HepG2 (cell line): ENCODE measurements at regions not wholly inside any gene's neighbourhood (a gene's known extent, or its start where the extent isn't known, plus 50 kb on each side); places are given as distances from the start of the nearest gene placed in this dataset.

Experiments
- ATAC-seq: fragments of 200-7000 bp; cut with Tn5 transposase; 3 replicates; pipeline ENCODE4 v1.9.1; 2020; ENCODE audit warnings: mild to moderate bottlenecking, moderate library complexity
- BruUV-seq: library from RNA; stranded (reverse); fragments of 400-500 nt; replicated peaks from 2 replicates; lab custom pipeline; 2021; lab: Mats Ljungman, UMichigan
- CTCF ChIA-PET: fragments of 300-600 bp; formaldehyde crosslinking; extraction: SDS; loops from one replicate; lab custom pipeline; 2021; ENCODE audit warnings: low total read pairs, inconsistent platforms, low intra/inter-chr PET ratio; lab: Yijun Ruan, JAX
- POLR2A ChIA-PET: fragments of 350-600 bp; sonication (Branson Sonifier 250); formaldehyde crosslinking; loops from one replicate; lab custom pipeline; 2020; ENCODE audit warnings: antibody characterized with exemption, inconsistent platforms; lab: Yijun Ruan, JAX
- DNase-seq: peaks from one replicate; pipeline ENCODE4 v3.0.0-alpha.2; 2015; ENCODE audit warnings: low spot score
- FAIRE-seq: peaks from 3 replicates; lab custom pipeline; 2011; peaks lifted over from hg19 to GRCh38; lab: Jason Lieb, UNC
- H2AFZ ChIP-seq: one replicate; pipeline ENCODE4 v1.6.1; 2011; ENCODE audit warnings: low read length, inconsistent platforms
- H3K27ac ChIP-seq: fragments of 300-600 bp; 3 replicates; pipeline ENCODE4 v1.8.0; 2011; ENCODE audit warnings: mixed run types, mild to moderate bottlenecking, mixed read lengths, low read length, inconsistent platforms; ENCODE audit not compliant: insufficient read depth; ENCODE audit errors: extremely low read length
- H3K27me3 ChIP-seq, 2 experiments: fragments of 200-600 bp in 1 of 2; 2 replicates in 1 of 2; 3 replicates in 1 of 2; pipeline versions ENCODE4 v1.6.0 to v1.8.0; 2011; ENCODE audit warnings: low read length in 2 of 2, mild to moderate bottlenecking in 2 of 2, moderate library complexity in 2 of 2, inconsistent platforms in 1 of 2; ENCODE audit not compliant: insufficient read depth in 2 of 2, control insufficient read depth in 1 of 2
- H3K36me3 ChIP-seq, 2 experiments: fragments of 200-600 bp in 1 of 2; replicated peaks in 1 of 2; 2 replicates in 1 of 2; 3 replicates in 1 of 2; pipeline versions ENCODE4 v1.5.1 to v1.8.0; 2011; ENCODE audit warnings: low read length in 2 of 2, inconsistent platforms in 1 of 2; ENCODE audit not compliant: insufficient read depth in 2 of 2, control insufficient read depth in 1 of 2
- H3K4me1 ChIP-seq: 2 replicates; pipeline ENCODE4 v1.5.1; 2012; ENCODE audit warnings: low read length, inconsistent platforms; ENCODE audit not compliant: insufficient read depth
- H3K4me2 ChIP-seq: 2 replicates; pipeline ENCODE4 v1.6.0; 2011; ENCODE audit warnings: low read depth, low read length, inconsistent platforms
- H3K4me3 ChIP-seq, 3 experiments: fragments of 200-600 bp in 1 of 3; sonication (generic), shearing (Covaris generic) in 1 of 3; replicated peaks in 1 of 3; 2 replicates each; pipeline ENCODE4 v1.5.1; 2011 to 2016; ENCODE audit warnings: low read length in 3 of 3, inconsistent platforms in 2 of 3, low read depth in 2 of 3, mild to moderate bottlenecking in 2 of 3, control low read depth in 1 of 3, mixed read lengths in 1 of 3; ENCODE audit not compliant: insufficient read depth in 1 of 3
- H3K79me2 ChIP-seq: one replicate; pipeline ENCODE4 v1.6.1; 2011; ENCODE audit warnings: low read length, inconsistent platforms; ENCODE audit not compliant: insufficient read depth
- H3K9ac ChIP-seq: 2 replicates; pipeline ENCODE4 v1.6.0; 2011; ENCODE audit warnings: mild to moderate bottlenecking, low read depth, low read length, inconsistent platforms; ENCODE audit not compliant: insufficient read depth
- H3K9me3 ChIP-seq: 2 replicates; pipeline ENCODE4 v1.5.1; 2012; ENCODE audit warnings: mild to moderate bottlenecking, low read length
- H4K20me1 ChIP-seq: 2 replicates; pipeline ENCODE4 v1.6.0; 2011; ENCODE audit warnings: inconsistent platforms, mild to moderate bottlenecking, low read length, moderate library complexity; ENCODE audit not compliant: insufficient read depth
- CEBPG ChIP-seq: IDR thresholded peaks from 2 replicates; pipeline ENCODE4 v1.6.1; 2016
- GPN1 ChIP-seq: sonication (generic); formaldehyde crosslinking; IDR thresholded peaks from 2 replicates; pipeline ENCODE4 v1.5.1; 2020; ENCODE audit warnings: missing genetic modification reagents, borderline replicate concordance
- PAX8 ChIP-seq: sonication (generic); formaldehyde crosslinking; IDR thresholded peaks from 2 replicates; pipeline ENCODE4 v1.8.0; 2022; ENCODE audit warnings: mild to moderate bottlenecking, missing genetic modification reagents, borderline replicate concordance
- TEAD3 ChIP-seq: optimal IDR thresholded peaks from 2 replicates; pipeline ENCODE3; 2016; ENCODE audit warnings: borderline replicate concordance
- ZBED4 ChIP-seq: sonication (generic); formaldehyde crosslinking; IDR thresholded peaks from 2 replicates; pipeline ENCODE4 v1.4.0; 2020; ENCODE audit warnings: missing genetic modification reagents, borderline replicate concordance
- ZC3H4 ChIP-seq: sonication (generic); formaldehyde crosslinking; IDR thresholded peaks from 2 replicates; pipeline ENCODE4 v1.4.0; 2020; ENCODE audit warnings: missing genetic modification reagents, borderline replicate concordance
- ZNF207 ChIP-seq: fragments of 450-650 bp; IDR thresholded peaks from 2 replicates; pipeline ENCODE4 v1.6.1; 2016; ENCODE audit warnings: antibody characterized with exemption, borderline replicate concordance
- ZNF280B ChIP-seq: sonication (generic); formaldehyde crosslinking; IDR thresholded peaks from 2 replicates; pipeline ENCODE4 v1.5.0; 2020; ENCODE audit warnings: missing genetic modification reagents, mild to moderate bottlenecking, borderline replicate concordance
- ZNF3 ChIP-seq: IDR thresholded peaks from 2 replicates; pipeline ENCODE4 v1.7.0; 2017; ENCODE audit warnings: inconsistent platforms
- ZNF34 ChIP-seq: sonication (generic); formaldehyde crosslinking; IDR thresholded peaks from 2 replicates; pipeline ENCODE4 v1.4.0; 2020; ENCODE audit warnings: mild to moderate bottlenecking, missing genetic modification reagents, borderline replicate concordance
- ZNF615 ChIP-seq: sonication (generic); formaldehyde crosslinking; IDR thresholded peaks from 2 replicates; pipeline ENCODE4 v1.5.0; 2020; ENCODE audit warnings: mild to moderate bottlenecking, missing genetic modification reagents, borderline replicate concordance
- WGBS: methylation state at CpG from one replicate; pipeline ENCODE4 v1.1.6; 2017; ENCODE audit warnings: low lambda C conversion rate; 5-methylcytosine and 5-hydroxymethylcytosine counted together
- in situ Hi-C: cut with HindIII; loops from 2 replicates; pipeline ENCODE4 v1.10.0; 2017; ENCODE audit warnings: low pct_unique_long_range_greater_than_20kb; ENCODE audit not compliant: extremely low pct_ligation_motif_present
- intact Hi-C: fragments of 100-400 bp; cut with micrococcal nuclease; formaldehyde crosslinking; loops from one replicate; pipeline ENCODE4 v1.10.0; 2022; ENCODE audit not compliant: unreplicated experiment
- TF ChIP-seq, protein P1 (sequence below): sonication (generic); formaldehyde crosslinking; IDR thresholded peaks from 2 replicates; pipeline ENCODE4 v1.5.0; 2020; ENCODE audit warnings: mild to moderate bottlenecking, missing genetic modification reagents

DNA sequence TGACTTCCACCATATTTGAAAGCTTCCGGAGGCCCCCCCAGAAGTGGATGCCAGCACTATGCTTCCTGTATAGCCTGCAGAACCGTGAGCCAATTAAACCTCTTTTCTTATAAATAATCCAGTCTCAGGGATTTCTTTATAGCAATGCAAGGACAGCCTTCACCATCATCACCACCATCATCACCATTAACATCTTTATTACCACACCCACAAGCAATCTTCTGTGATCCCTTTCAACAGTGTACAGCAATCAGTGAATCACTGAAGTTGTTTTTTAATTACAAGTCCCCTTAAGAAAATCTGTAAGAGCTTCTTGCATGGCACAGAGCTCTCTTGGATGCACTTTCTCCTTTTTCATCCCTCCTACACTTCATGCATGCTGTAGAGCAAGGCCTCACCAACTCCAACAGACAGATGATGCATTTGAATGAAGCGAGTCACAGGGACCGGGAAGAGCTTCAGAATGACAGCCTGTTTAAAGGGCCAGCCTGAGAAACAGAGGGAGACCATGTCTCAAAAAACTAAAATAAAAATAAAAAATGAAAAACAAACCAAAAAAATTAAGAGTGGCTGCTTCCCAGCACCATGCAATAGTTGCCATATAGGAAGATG, 83.6 kb upstream of the VASH1 start:
- no peak overlapping the region for H2AFZ ChIP-seq
- 55% methylated on average over 4 of the region's 4 CpGs for WGBS
- H3K4me3 ChIP-seq = no peak overlapping the region
- peaks cover 0 to 7% of the 10 kb centered on the region in 2 experiments; a peak in 2 of 5 replicates for H3K27me3 ChIP-seq
- no TSS peak for BruUV-seq
- no peaks in the 10 kb centered on the region for H3K79me2 ChIP-seq
- TF ChIP-seq ZNF280B (CRISPR knock-in tag) (no peak), TEAD3 (no peak), ZC3H4 (CRISPR knock-in tag) (no peak), ZNF34 (CRISPR knock-in tag) (no peak), CEBPG (no peak), PAX8 (no peak)
- no peaks in the 10 kb centered on the region for H3K36me3 ChIP-seq
- CTCF ChIA-PET = no interaction called here
- H3K27ac ChIP-seq = no peak overlapping the region
- intact Hi-C loops = no loop called here
- no peaks in the 10 kb centered on the region for H4K20me1 ChIP-seq
- peaks cover 6% of the 10 kb centered on the region; the same call in 1 of the 2 replicates for H3K9me3 ChIP-seq
- DNase-seq = no peak
- in situ Hi-C loops = no loop called here
- ATAC-seq = no peak
- no peak for FAIRE-seq
- no peak overlapping the region for H3K9ac ChIP-seq
- POLR2A ChIA-PET = no interaction called here
- H3K4me2 ChIP-seq = no peak overlapping the region
- H3K4me1 ChIP-seq = no peaks in the 10 kb centered on the region

- 58% methylated on average over 5 of the region's 5 CpGs for WGBS
- no peak overlapping the region for H3K9ac ChIP-seq
- DNase-seq = no peak
- no peaks in the 10 kb centered on the region for H3K79me2 ChIP-seq
- H3K9me3 ChIP-seq = peaks cover 9% of the 10 kb centered on the region; the same call in 1 of the 2 replicates
- peaks cover 0 to 5% of the 10 kb centered on the region in 2 experiments; a peak in 2 of 5 replicates for H3K27me3 ChIP-seq
- ATAC-seq = no peak
- no peaks in the 10 kb centered on the region for H3K4me1 ChIP-seq
- no peaks in the 10 kb centered on the region for H3K36me3 ChIP-seq
- no peak overlapping the region for H2AFZ ChIP-seq
- H3K4me3 ChIP-seq = no peak overlapping the region
- in situ Hi-C loops = no loop called here
- no peak for FAIRE-seq
- POLR2A ChIA-PET = no interaction called here
- intact Hi-C loops = no loop called here
- CTCF ChIA-PET = no interaction called here
- H4K20me1 ChIP-seq = no peaks in the 10 kb centered on the region
- no peak overlapping the region for H3K4me2 ChIP-seq
- no peak overlapping the region for H3K27ac ChIP-seq
- no TSS peak for BruUV-seq
- TF ChIP-seq ZBED4 (no peak), ZNF615 (CRISPR knock-in tag) (no peak), GPN1 (no peak), ZNF207 (no peak), ZNF3 (CRISPR knock-in tag) (no peak)
- TF ChIP-seq, protein P1, sequence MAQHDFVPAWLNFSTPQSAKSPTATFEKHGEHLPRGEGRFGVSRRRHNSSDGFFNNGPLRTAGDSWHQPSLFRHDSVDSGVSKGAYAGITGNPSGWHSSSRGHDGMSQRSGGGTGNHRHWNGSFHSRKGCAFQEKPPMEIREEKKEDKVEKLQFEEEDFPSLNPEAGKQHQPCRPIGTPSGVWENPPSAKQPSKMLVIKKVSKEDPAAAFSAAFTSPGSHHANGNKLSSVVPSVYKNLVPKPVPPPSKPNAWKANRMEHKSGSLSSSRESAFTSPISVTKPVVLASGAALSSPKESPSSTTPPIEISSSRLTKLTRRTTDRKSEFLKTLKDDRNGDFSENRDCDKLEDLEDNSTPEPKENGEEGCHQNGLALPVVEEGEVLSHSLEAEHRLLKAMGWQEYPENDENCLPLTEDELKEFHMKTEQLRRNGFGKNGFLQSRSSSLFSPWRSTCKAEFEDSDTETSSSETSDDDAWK (CRISPR knock-in tag) = no peak
Observed at GRCh38 chr14:76678244-76678800, 82.9 kb upstream of the VASH1 start.
